ENCODE measurements at regions not wholly inside any gene's neighbourhood (a gene's known extent, or its start where the extent isn't known, plus 50 kb on each side); places are given as distances from the start of the nearest gene placed in this dataset.

DNA sequence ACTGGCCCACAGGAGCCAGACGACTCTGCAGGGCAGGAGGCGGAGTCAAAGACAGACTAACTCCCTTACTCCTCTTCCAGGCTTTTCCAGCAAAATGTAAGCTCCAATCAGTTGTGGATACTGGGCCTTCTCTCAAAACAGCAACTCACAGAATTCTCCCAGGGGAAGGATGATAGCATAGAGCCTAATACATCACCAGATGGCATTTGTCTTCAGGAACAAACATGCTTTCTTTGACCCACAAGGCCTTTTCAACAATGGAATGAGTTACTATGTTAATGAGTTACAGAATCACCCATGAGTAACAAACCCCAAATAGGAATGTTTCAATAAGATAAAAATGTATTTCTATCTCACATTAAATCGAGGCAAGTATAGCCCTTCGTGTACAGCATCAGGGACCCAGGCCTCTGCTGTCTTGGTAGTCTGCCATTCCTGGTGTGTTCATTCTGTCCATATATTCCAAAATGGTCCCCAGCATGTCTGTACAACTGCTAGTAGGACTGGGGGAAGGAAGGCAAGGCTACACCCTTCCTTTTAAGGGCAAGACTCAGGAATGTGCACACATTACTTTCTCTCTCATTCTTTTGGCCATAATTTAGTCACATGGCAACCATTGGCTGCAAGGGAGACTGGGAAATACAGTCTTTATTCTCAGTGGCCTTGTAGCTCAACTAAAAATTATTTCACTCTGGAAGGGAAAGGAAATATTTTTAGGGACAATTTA is 76.4 kb downstream of the BOD1L2 start:
- DNase-seq (no peak), ATAC-seq (no peak)
- Histone ChIP-seq H3K36me3 (no peaks in the 10 kb centered on the region), H3K9me3 (no peaks in the 10 kb centered on the region), H3K27ac (no peak overlapping the region), H3K27me3 (peaks cover 0 to 23% of the 10 kb centered on the region in 2 donors), H3K4me3 (no peak overlapping the region), H3K4me1 (no peaks in the 10 kb centered on the region)
- no peak for TF ChIP-seq CTCF (IDR thresholded peaks at IDR 0.05)
- intact Hi-C loops (cut with DNase I), result no loop called here

DNA sequence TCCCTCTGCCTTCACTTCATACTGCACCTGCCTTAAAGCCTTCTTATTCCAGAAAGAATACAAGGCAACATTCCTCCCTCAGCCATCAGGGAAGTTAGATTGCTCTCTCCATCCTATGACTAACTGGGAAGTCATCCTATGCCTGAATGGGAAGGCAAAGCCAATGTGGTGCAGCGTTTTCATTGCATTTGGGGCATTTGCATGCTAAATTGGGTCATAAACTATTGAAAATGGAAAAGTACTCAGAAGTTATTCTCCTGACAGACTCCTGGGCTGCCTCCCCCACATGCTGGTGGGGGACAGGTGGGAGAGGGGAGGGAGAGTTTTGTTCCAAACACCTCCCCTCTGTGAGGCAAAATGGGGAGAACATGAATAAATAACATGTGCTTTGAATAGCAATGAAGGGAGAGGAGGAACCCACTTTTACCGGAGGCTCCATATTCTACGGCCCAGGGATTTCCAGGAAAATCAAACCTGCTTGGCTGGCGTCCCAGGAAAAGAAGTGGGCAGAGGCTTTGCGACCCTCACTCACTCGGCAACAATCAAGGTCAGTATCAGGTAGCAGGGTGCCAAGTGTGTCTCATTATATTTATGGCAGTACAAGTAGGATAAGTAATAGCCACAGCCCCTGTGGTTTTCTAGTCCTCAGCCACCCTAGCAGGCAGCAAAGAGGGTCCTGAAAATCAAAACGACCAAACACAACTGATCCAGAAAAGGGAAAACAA is 84.1 kb downstream of the BOD1L2 start:
- Histone ChIP-seq H3K27me3 (no peaks in the 10 kb centered on the region), H3K27ac (no peak overlapping the region), H3K4me1 (no peaks in the 10 kb centered on the region), H3K9me3 (peaks cover 0 to 3% of the 10 kb centered on the region in 2 donors), H3K36me3 (no peaks in the 10 kb centered on the region), H3K4me3 (no peak overlapping the region)
- intact Hi-C loops (cut with DNase I), result no loop called here
- TF ChIP-seq CTCF (IDR thresholded peaks at IDR 0.05), result no peak
- no peak for DNase-seq
- no peak for ATAC-seq

DNA sequence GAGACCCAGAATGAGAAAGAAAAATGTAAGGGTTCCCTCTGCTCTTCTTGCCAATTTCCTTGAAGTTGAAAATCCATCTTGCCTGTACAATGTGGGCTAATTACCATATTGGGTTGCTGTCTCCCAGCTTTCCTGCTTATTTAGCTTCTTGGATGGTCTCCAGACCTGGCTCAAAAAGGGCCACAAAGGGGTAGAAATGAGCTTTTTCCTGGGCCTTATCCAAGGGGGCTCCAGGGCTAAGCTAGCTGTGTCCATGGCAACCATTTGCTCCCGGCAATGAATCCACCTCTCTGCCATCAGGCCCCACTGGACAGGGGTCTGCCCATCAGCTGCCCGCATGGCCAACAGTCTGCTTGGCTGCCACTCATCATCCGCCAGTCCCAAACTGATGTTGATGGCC is 85.0 kb downstream of the BOD1L2 start:
- Histone ChIP-seq H3K27ac (no peak overlapping the region), H3K4me3 (no peak overlapping the region), H3K4me1 (no peaks in the 10 kb centered on the region), H3K27me3 (no peaks in the 10 kb centered on the region), H3K36me3 (no peaks in the 10 kb centered on the region), H3K9me3 (peaks cover 0 to 3% of the 10 kb centered on the region in 2 donors)
- DNase-seq (no peak), ATAC-seq (no peak)
- TF ChIP-seq CTCF (IDR thresholded peaks at IDR 0.05), result no peak
- intact Hi-C loops (cut with DNase I), result no loop called here

GRCh38 chr18:57234346-57234745 is 87.5 kb downstream of the BOD1L2 start:
- no peak for TF ChIP-seq CTCF (IDR thresholded peaks at IDR 0.05)
- Histone ChIP-seq H3K27me3 (no peaks in the 10 kb centered on the region), H3K36me3 (no peaks in the 10 kb centered on the region), H3K9me3 (no peaks in the 10 kb centered on the region), H3K4me1 (no peaks in the 10 kb centered on the region), H3K4me3 (no peak overlapping the region), H3K27ac (no peak overlapping the region)
- no peak for DNase-seq
- no peak for ATAC-seq
- intact Hi-C loops (cut with DNase I), result no loop called here

- H3K36me3 ChIP-seq, result no peaks in the 10 kb centered on the region
- no peaks in the 10 kb centered on the region for H3K9me3 ChIP-seq
- intact Hi-C loops (cut with DNase I), result no loop called here
- no peak for DNase-seq
- no peak overlapping the region for H3K4me3 ChIP-seq
- ATAC-seq, result no peak
- TF ChIP-seq CTCF (IDR thresholded peaks at IDR 0.05), result no peak
- H3K4me1 ChIP-seq, result no peaks in the 10 kb centered on the region
- H3K27me3 ChIP-seq, result no peaks in the 10 kb centered on the region
- no peak overlapping the region for H3K27ac ChIP-seq
These were observed 95.0 kb downstream of the BOD1L2 start for GRCh38 chr18:57241869-57242268.

Data from left lung (tissue), 4 donors.